ENCODE measurements at regions not wholly inside any gene's neighbourhood (a gene's known extent, or its start where the extent isn't known, plus 50 kb on each side); places are given as distances from the start of the nearest gene placed in this dataset.
"Not testable (repeated sequence)": the region's sequence is repeated elsewhere in the genome, so short reads cannot be mapped to it uniquely, and the experiment has no call there.

GRCh38 chr4:52202931-52203330 lies 151.8 kb downstream of the SPATA18 start:
- Histone ChIP-seq H3K27me3 (peaks cover 0 to 4% (median 0%) of the 10 kb centered on the region in 9 donors), H3K4me3 (no peak overlapping the region), H3K36me3 (no peaks in the 10 kb centered on the region), H3K9me3 (no peaks in the 10 kb centered on the region), H3K4me1 (peaks cover 0 to 3% (median 0%) of the 10 kb centered on the region in 12 donors), H3K27ac (no peak overlapping the region)
- whole genome bisulfite sequencing, 4 donors: 81 to 91% (median 87%) methylated on average over 1 of the region's 1 CpG
- TF ChIP-seq, protein P1, sequence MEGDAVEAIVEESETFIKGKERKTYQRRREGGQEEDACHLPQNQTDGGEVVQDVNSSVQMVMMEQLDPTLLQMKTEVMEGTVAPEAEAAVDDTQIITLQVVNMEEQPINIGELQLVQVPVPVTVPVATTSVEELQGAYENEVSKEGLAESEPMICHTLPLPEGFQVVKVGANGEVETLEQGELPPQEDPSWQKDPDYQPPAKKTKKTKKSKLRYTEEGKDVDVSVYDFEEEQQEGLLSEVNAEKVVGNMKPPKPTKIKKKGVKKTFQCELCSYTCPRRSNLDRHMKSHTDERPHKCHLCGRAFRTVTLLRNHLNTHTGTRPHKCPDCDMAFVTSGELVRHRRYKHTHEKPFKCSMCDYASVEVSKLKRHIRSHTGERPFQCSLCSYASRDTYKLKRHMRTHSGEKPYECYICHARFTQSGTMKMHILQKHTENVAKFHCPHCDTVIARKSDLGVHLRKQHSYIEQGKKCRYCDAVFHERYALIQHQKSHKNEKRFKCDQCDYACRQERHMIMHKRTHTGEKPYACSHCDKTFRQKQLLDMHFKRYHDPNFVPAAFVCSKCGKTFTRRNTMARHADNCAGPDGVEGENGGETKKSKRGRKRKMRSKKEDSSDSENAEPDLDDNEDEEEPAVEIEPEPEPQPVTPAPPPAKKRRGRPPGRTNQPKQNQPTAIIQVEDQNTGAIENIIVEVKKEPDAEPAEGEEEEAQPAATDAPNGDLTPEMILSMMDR (IDR thresholded peaks at IDR 0.05): no peak
- no peak for TF ChIP-seq POLR2A (IDR thresholded peaks at IDR 0.05)
- DNase-seq: no peak
- no peak for ATAC-seq
- intact Hi-C loops (cut with DNase I): no loop called here

DNA sequence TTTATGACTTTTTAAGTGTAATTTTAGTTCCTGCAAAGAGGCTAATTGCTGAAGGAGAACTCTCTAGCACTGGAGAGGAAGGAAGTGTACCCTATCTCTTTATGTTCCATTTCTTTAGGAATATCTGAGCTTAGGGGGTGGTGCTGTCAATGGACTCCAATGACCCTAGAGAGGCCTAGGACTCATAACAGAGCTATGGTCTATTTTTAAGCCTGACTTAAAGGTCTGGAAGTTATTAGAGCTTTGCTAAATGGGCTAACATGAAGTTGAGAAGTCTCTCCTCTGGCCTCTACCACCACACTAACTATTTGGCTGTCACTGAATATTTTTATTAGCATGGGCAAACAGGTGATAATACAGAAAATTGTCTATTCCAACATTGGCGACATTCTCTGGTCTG lies 152.2 kb downstream of the SPATA18 start:
- H3K36me3 ChIP-seq: no peaks in the 10 kb centered on the region
- DNase-seq: no peak
- peaks cover 0 to 4% (median 0%) of the 10 kb centered on the region in 9 donors for H3K27me3 ChIP-seq
- intact Hi-C loops (cut with DNase I): no loop called here
- H3K27ac ChIP-seq: no peak overlapping the region
- no peak for TF ChIP-seq POLR2A (IDR thresholded peaks at IDR 0.05)
- TF ChIP-seq, protein P1 (IDR thresholded peaks at IDR 0.05): no peak
- peaks cover 0 to 3% (median 0%) of the 10 kb centered on the region in 12 donors for H3K4me1 ChIP-seq
- 97 to 98% (median 97%) methylated on average over 1 of the region's 1 CpG for WGBS, 4 donors
- H3K4me3 ChIP-seq: no peak overlapping the region
- peak in 1 of 4 donors; percentile 53 for ATAC-seq
- H3K9me3 ChIP-seq: no peaks in the 10 kb centered on the region

GRCh38 chr4:52204921-52205320 lies 153.8 kb downstream of the SPATA18 start:
- Histone ChIP-seq H3K4me3 (no peak overlapping the region), H3K36me3 (no peaks in the 10 kb centered on the region), H3K4me1 (peaks cover 0 to 3% (median 0%) of the 10 kb centered on the region in 12 donors), H3K27me3 (peaks cover 0 to 4% (median 0%) of the 10 kb centered on the region in 9 donors), H3K27ac (no peak overlapping the region), H3K9me3 (no peaks in the 10 kb centered on the region)
- intact Hi-C loops (cut with DNase I): no loop called here
- TF ChIP-seq, protein P1 (IDR thresholded peaks at IDR 0.05): no peak
- TF ChIP-seq POLR2A (IDR thresholded peaks at IDR 0.05): no peak
- ATAC-seq (no peak), DNase-seq (no peak)
- 93 to 96% (median 95%) methylated on average over 3 of the region's 3 CpGs for WGBS, 4 donors

DNA sequence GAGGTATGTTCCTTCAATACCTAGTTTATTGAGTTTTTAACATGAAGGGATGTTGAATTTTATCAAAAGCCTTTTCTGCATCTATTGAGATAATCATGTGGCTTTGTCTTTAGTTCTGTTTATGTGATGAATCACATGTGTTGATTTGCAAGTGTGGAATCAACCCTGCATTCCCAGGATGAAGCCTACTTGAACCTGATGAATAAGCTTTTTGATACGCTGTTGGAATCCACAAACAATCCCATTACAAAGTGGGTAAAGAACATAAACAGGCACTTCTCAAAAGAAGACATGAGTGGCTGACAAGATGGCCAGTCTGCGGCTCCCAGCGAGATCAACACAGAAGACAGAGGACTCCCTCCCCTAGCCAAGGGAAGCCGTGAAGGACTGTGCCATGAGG lies 156.0 kb downstream of the SPATA18 start:
- H3K4me1 ChIP-seq; H3K36me3 ChIP-seq; ATAC-seq; DNase-seq; H3K27ac ChIP-seq; H3K27me3 ChIP-seq; intact Hi-C loops (cut with DNase I); H3K9me3 ChIP-seq; H3K4me3 ChIP-seq: not testable (repeated sequence)
- WGBS, 4 donors: 90 to 93% (median 90%) methylated on average over 4 of the region's 4 CpGs

DNA sequence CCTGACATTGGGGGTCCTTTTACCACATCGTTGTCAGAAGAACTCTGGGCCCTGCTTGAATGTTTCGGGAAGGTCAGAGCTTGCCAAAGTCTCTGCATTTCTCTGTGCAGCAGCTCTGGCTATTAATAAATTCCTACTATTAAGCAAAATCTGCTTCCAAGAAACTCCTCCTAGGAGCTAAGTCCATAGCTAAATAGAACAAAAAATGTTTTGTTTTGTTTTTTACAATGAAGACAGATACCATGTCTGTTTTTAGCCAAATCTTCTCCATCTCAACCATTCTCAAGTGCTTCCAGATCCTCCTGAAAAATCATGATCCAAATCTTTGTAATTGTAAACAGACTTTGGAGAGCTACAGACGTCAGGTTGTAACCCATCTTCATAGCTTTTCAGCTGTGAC lies 161.6 kb downstream of the SPATA18 start:
- intact Hi-C loops (cut with DNase I): no loop called here
- H3K4me3 ChIP-seq: no peak overlapping the region
- peaks cover 0 to 4% (median 0%) of the 10 kb centered on the region in 12 donors for H3K9me3 ChIP-seq
- 48 to 71% (median 57%) methylated on average over 3 of the region's 3 CpGs for WGBS, 4 donors
- no peak for TF ChIP-seq POLR2A (IDR thresholded peaks at IDR 0.05)
- TF ChIP-seq, protein P1 (IDR thresholded peaks at IDR 0.05): no peak
- H3K27ac ChIP-seq: no peak overlapping the region
- no peak for DNase-seq
- no peak for ATAC-seq
- no peaks in the 10 kb centered on the region for H3K36me3 ChIP-seq
- H3K4me1 ChIP-seq: no peaks in the 10 kb centered on the region
- H3K27me3 ChIP-seq: no peaks in the 10 kb centered on the region
